Spleen (tissue), 11 donors: ENCODE measurements at regions not wholly inside any gene's neighbourhood (a gene's known extent, or its start where the extent isn't known, plus 50 kb on each side); places are given as distances from the start of the nearest gene placed in this dataset.

Source experiments
- DNase-seq: peaks from one replicate; pipeline ENCODE4 v3.0.0-alpha.2; 2020
- H3K27ac ChIP-seq, 8 donors: fragments of 200-600 bp; sonication (generic) in 7 of 8; 1 replicate in 4 of 8; 2 replicates in 4 of 8; pipeline versions ENCODE4 v1.5.0 to v1.8.0; 2016 to 2021; ENCODE audit warnings: inconsistent platforms in 4 of 8, mild to moderate bottlenecking in 4 of 8, moderate library complexity in 1 of 8
- H3K27me3 ChIP-seq, 7 donors: fragments of 200-600 bp; sonication (generic) in 6 of 7; replicated peaks in 1 of 7; 1 replicate in 4 of 7; 2 replicates in 3 of 7; pipeline versions ENCODE4 v1.5.0 to v1.8.0; 2016 to 2021; ENCODE audit warnings: inconsistent platforms in 3 of 7, mild to moderate bottlenecking in 1 of 7
- H3K36me3 ChIP-seq, 6 donors: fragments of 200-600 bp; sonication (generic) in 5 of 6; 1 replicate in 4 of 6; 2 replicates in 2 of 6; pipeline versions ENCODE4 v1.5.0 to v1.8.0; 2016 to 2021; ENCODE audit warnings: inconsistent platforms in 2 of 6
- H3K4me1 ChIP-seq, 6 donors: fragments of 200-600 bp; sonication (generic) in 5 of 6; 1 replicate in 3 of 6; 2 replicates in 3 of 6; pipeline versions ENCODE4 v1.5.0 to v1.8.0; 2016 to 2021; ENCODE audit warnings: inconsistent platforms in 3 of 6
- H3K4me3 ChIP-seq, 8 donors: fragments of 200-600 bp; sonication (generic) in 7 of 8; 1 replicate in 4 of 8; 2 replicates in 4 of 8; pipeline versions ENCODE4 v1.5.0 to v1.8.0; 2016 to 2021; ENCODE audit warnings: inconsistent platforms in 4 of 8, mild to moderate bottlenecking in 4 of 8, moderate library complexity in 2 of 8
- H3K9me3 ChIP-seq, 8 donors: fragments of 200-600 bp; sonication (generic) in 7 of 8; 1 replicate in 4 of 8; 2 replicates in 4 of 8; pipeline versions ENCODE4 v1.5.0 to v1.8.0; 2016 to 2021; ENCODE audit warnings: inconsistent platforms in 4 of 8
- POLR2A ChIP-seq, 3 donors: fragments of 450-650 bp; IDR thresholded peaks; one replicate each; pipeline ENCODE4 v1.5.1; 2017; ENCODE audit warnings: antibody characterized with exemption in 3 of 3, mild to moderate bottlenecking in 1 of 3
- POLR2AphosphoS5 ChIP-seq, 3 donors: sonication (generic); formaldehyde crosslinking; IDR thresholded peaks; one replicate each; pipeline ENCODE4 v1.5.1; 2017; ENCODE audit warnings: antibody characterized with exemption in 3 of 3
- WGBS, 5 donors: extraction: QIAGEN DNeasy Blood & Tissue Kit in 3 of 5; methylation state at CpG; one replicate each; pipeline versions ENCODE4 v1.1.5 to v1.1.7; 2013 to 2018; 5-methylcytosine and 5-hydroxymethylcytosine counted together
- intact Hi-C: fragments of 100-400 bp; cut with DNase I; formaldehyde crosslinking; loops from one replicate; pipeline ENCODE4 v1.15.0; 2023; ENCODE audit warnings: low total_unique reads
- TF ChIP-seq, protein P1 (sequence below), 11 experiments: fragments of 200-600 bp in 7 of 11; fragments of 450-650 bp in 4 of 11; sonication (generic) in 4 of 11; IDR thresholded peaks in 8 of 11; conservative IDR thresholded peaks in 3 of 11; 1 replicate in 7 of 11; 2 replicates in 4 of 11; pipeline versions ENCODE4 v1.4.0 to v1.8.0; 2016 to 2021; ENCODE audit warnings: antibody characterized with exemption in 11 of 11, inconsistent platforms in 4 of 11, mild to moderate bottlenecking in 1 of 11
- donor health status: healthy with polysubstance abuse.
- donor health status: DM: no; HTN: no; CAD: no; lungs with moderate emphysema.
- donor health status: DM: no; HTN: no; CAD: no.
- donor health status: Bipolar disorder and iron deficiency.
- donor health status: healthy.
- donor health status: DM: no; HTN: no; CAD: no.
- donor health status: DM: yes; HTN: yes; CAD: no.

DNA sequence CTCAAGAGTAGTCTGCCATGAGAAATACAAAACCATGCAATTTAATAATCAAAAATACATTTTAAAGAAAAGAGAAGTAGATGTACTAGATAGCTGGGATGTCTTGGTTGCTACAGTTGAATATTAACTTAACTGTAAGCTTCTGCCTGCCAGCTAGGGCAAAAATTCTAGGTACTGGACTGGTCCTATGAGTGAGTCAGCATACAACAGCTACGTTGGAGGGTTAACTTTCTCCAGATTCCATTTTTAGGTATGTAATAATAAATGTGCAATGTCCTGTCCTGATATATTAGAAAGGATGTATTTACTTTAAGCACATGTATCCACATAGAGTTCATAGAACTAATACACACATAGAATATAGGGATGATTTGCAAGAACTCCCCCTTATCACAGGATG, 230.1 kb downstream of the CAAP1 start:
- WGBS, 5 donors, result 47 to 68% (median 64%) methylated on average over 1 of the region's 1 CpG

DNA sequence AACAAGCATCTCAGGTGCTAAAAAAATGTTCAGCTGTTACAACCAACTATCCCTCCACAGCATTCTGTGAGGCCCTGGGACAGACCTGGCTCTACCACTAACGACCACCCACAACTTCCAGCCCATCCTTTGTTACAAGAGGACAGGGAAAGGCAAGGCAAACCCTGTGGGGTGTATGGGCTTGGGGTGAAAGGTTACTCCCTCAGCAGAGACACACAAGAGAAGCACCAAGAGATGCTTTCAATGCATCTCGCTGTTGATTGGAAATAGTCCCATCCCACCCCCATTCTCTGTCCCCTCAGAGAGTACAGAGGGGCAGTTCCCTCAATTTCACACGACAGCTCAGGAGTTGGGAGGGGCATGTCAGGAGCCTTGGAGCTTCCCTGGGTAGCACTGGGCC, 234.1 kb downstream of the CAAP1 start:
- TF ChIP-seq POLR2A (IDR thresholded peaks at IDR 0.05), result no peak
- TF ChIP-seq POLR2AphosphoS5 (IDR thresholded peaks at IDR 0.05), result no peak
- TF ChIP-seq, protein P1, sequence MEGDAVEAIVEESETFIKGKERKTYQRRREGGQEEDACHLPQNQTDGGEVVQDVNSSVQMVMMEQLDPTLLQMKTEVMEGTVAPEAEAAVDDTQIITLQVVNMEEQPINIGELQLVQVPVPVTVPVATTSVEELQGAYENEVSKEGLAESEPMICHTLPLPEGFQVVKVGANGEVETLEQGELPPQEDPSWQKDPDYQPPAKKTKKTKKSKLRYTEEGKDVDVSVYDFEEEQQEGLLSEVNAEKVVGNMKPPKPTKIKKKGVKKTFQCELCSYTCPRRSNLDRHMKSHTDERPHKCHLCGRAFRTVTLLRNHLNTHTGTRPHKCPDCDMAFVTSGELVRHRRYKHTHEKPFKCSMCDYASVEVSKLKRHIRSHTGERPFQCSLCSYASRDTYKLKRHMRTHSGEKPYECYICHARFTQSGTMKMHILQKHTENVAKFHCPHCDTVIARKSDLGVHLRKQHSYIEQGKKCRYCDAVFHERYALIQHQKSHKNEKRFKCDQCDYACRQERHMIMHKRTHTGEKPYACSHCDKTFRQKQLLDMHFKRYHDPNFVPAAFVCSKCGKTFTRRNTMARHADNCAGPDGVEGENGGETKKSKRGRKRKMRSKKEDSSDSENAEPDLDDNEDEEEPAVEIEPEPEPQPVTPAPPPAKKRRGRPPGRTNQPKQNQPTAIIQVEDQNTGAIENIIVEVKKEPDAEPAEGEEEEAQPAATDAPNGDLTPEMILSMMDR (IDR thresholded peaks at IDR 0.05 in 8 of 11, conservative IDR thresholded peaks at IDR 0.05 in 3 of 11), result no peak
- H3K4me3 ChIP-seq, result no peak overlapping the region
- 62 to 80% (median 77%) methylated on average over 3 of the region's 3 CpGs for WGBS, 5 donors
- peaks cover 0 to 3% (median 0%) of the 10 kb centered on the region in 8 donors for H3K9me3 ChIP-seq
- intact Hi-C loops, result no loop called here
- no peaks in the 10 kb centered on the region for H3K4me1 ChIP-seq
- no peak for DNase-seq
- no peaks in the 10 kb centered on the region for H3K27me3 ChIP-seq
- no peaks in the 10 kb centered on the region for H3K36me3 ChIP-seq
- no peak overlapping the region for H3K27ac ChIP-seq

More for the DNA sequence above, 230.1 kb downstream of the CAAP1 start:
- Histone ChIP-seq H3K27ac (no peak overlapping the region), H3K4me1 (no peaks in the 10 kb centered on the region), H3K27me3 (no peaks in the 10 kb centered on the region), H3K4me3 (no peak overlapping the region), H3K36me3 (no peaks in the 10 kb centered on the region), H3K9me3 (peaks cover 0 to 5% (median 0%) of the 10 kb centered on the region in 8 donors)
- no peak for DNase-seq
- TF ChIP-seq, protein P1 (IDR thresholded peaks at IDR 0.05 in 8 of 11, conservative IDR thresholded peaks at IDR 0.05 in 3 of 11), result no peak
- TF ChIP-seq POLR2AphosphoS5 (IDR thresholded peaks at IDR 0.05) (no peak), POLR2A (IDR thresholded peaks at IDR 0.05) (no peak)
- intact Hi-C loops, result no loop called here

DNA sequence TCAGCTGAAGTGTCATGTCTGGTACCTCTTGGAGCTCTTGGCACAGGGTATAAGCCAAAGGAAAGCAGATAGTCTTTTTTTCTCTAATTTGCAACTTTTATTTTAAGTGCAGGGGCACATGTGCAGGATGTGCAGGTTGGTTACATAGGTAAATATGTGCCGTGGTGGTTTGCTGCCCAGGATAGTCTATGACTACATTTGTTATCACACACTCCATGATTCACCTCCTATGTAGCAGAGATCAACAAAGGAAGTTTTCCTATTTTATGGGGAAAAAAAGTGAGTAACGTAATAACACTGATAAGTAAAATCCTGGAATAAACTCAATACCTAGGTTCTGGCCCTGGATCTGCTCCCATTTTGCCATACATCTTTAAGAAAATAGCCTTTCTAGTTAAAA, 234.6 kb downstream of the CAAP1 start:
- no peaks in the 10 kb centered on the region for H3K9me3 ChIP-seq
- intact Hi-C loops, result no loop called here
- no peaks in the 10 kb centered on the region for H3K27me3 ChIP-seq
- no peak overlapping the region for H3K27ac ChIP-seq
- no peak overlapping the region for H3K4me3 ChIP-seq
- 66 to 86% (median 74%) methylated on average over 2 of the region's 2 CpGs for WGBS, 5 donors
- TF ChIP-seq, protein P1 (IDR thresholded peaks at IDR 0.05 in 8 of 11, conservative IDR thresholded peaks at IDR 0.05 in 3 of 11), result no peak
- no peak for TF ChIP-seq POLR2A (IDR thresholded peaks at IDR 0.05)
- TF ChIP-seq POLR2AphosphoS5 (IDR thresholded peaks at IDR 0.05), result no peak
- no peaks in the 10 kb centered on the region for H3K4me1 ChIP-seq
- no peaks in the 10 kb centered on the region for H3K36me3 ChIP-seq
- DNase-seq, result no peak

DNA sequence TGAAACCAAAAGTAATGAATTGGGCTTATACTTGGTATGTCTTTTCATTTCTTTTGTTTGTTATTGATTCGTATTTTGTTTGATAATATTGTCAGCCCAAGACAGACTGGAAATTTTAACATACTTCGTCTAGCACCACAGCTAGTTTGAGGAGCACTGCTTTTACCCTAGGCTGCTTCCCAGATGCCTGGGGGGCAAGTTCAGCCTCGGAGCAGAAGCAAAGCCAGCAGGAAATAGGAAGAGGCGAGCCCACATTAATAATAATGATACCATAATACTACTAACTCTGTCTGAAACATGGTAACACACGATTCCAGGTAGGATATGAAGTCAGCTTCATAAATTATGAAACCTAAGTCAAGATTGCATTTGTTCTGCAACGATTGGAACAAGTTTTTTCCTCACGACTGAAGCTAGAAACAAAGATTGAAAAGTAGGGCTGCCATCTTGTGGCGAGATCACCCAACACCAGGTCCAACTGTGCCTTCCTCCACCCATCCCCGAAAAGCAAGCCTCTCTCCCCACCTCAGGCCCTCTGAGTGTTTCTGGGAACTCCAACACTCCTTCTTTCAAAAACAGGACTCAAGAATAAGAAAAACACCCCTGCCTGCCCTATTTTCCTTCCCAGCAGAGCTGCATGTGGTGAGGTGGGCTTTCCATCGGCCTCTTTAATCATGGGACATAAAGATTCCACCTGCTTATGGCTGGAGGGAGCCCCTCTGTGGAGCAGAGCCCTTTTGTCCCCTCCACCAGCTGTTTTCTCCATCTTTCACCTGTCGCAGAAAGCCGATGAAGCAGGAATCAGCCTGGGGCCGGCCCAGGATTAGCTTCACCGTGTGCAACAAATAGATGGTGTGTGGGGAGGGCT, 236.4 kb downstream of the CAAP1 start:
- H3K27ac ChIP-seq, result no peak overlapping the region
- 55 to 61% (median 56%) methylated on average over 14 of the region's 14 CpGs for WGBS, 5 donors
- intact Hi-C loops, result no loop called here
- no peaks in the 10 kb centered on the region for H3K4me1 ChIP-seq
- DNase-seq, result no peak
- no peaks in the 10 kb centered on the region for H3K9me3 ChIP-seq
- no peaks in the 10 kb centered on the region for H3K36me3 ChIP-seq
- TF ChIP-seq, protein P1 (IDR thresholded peaks at IDR 0.05 in 8 of 11, conservative IDR thresholded peaks at IDR 0.05 in 3 of 11), result no peak
- no peak for TF ChIP-seq POLR2A (IDR thresholded peaks at IDR 0.05)
- TF ChIP-seq POLR2AphosphoS5 (IDR thresholded peaks at IDR 0.05), result no peak
- H3K27me3 ChIP-seq, result no peaks in the 10 kb centered on the region
- no peak overlapping the region for H3K4me3 ChIP-seq
